ENCODE measurements at regions not wholly inside any gene's neighbourhood (a gene's known extent, or its start where the extent isn't known, plus 50 kb on each side); places are given as distances from the start of the nearest gene placed in this dataset.

DNA sequence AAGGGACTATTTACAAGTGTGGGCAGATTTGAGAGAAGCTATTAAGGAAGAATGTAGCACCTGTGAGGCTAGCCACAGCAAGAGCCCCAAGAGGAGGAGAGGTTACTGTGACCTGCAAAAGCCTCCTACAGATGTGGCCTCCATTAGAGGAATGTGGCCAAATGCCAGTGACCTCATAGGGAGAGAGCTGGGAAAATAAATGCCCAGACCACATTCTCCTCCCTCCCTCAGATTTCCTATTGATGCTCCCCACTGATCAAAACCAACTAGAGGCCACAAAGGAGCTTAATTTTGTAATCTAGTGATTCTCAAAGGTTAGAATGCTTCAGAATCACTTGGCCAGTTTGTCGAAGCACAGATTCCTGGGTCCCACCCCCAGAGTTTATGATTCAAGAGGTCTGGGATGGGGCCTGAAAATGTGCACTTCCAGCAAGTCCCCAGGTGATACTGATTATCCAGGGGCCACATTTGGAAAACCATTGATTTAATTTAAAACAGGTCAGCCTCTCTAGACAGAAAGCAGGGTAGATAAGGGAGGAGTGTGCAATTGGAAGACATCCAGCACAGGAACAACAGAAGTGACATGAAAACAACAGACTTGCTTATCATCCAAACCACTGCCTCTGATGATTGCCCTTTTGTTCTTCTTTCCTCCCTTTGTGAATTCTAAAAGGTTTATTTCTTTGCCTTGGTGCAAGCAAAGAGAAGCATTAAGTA lies 61.2 kb upstream of the RBBP8 start:
- no peak for DNase-seq

DNA sequence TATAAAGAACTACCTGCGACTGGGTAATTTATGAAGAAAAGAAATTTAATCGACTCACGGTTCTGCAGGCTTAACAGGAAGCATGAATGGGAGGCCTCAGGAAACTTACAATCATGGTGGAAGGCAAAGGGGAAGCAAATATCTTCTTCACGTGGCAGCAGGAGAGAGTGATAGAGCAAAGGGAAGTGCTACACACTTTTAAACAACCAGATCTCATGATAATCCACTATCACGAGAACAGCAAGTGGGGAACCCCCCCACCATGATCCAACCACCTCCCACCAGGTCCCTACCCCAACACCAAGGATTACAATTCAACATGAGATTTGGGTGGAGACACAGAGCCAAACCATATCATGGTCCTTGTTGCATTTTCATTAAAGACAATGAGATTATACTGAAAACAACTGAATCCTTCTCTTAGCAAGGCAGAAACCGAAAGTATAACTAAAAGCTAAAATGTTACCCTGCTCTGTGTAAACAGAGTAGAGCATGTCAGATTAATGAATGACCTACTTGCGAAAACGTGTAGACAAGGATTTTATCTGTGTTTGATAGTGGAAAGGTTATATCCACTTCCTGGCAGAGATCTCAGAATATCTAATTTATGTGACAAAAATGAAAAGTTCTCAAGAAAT lies 60.1 kb upstream of the RBBP8 start:
- DNase-seq, result no peak

DNA sequence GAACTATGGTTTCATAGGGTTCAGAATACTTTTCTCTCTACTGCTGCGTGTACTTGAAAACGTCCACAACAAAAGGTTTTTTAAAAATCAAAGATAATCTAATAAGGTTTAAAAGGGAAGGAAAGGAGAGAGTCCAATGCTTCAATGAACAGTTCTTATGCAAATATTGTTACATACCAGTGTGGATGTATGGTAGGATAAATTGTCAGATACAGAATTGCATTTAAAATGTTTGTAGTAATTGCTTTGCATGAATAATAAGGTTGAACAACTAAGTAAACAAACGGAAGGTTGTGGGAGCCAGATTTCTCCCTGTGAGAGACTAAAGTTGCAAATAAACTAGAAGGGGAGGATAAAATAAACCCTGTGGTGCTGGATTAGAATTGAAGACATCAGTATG lies 53.8 kb upstream of the RBBP8 start:
- DNase-seq, result no peak

DNA sequence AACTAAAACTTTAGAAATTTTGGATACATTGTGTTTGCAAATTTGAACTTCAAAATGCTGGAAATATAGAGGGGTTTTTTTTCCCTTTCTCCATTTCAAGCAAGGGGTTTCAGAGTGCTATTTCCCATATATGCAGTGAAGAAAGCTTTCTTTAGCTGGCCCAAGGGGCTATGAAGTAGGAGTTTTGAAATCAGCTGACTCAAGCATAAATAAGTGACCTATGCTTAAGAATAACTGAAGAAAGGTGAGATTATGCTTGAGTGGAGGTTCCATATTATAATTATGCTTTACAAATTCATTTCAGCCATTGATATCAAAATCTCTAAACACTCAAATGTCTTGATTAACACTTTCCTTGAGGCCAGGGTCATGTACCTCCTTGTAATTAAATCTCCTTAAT lies 51.0 kb upstream of the RBBP8 start:
- DNase-seq, result no peak

DNA sequence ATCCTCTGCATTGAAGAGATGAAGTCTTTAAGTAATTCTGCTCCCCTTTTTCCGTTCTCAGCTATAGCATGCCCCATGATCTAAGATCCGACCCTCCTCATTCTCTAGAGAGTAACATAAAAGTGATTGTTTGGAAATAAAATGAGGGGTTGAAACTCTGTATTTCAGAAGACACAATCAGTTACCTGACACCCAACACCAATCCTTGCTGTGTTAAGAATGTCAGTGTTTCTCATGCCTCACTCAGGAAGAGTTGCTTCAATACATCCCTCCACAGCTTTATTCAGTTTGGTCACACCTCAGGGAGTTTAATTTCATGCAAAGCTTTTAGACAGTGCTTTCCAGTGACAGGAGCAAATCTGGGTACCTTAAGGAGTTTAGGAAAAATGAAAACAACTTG lies 49.9 kb upstream of the RBBP8 start:
- DNase-seq, result no peak
